COLO668 (cell line): ENCODE measurements at regions not wholly inside any gene's neighbourhood (a gene's known extent, or its start where the extent isn't known, plus 50 kb on each side); places are given as distances from the start of the nearest gene placed in this dataset.

Source experiments
- DNase-seq: peaks from one replicate; lab custom pipeline; 2025; ENCODE audit not compliant: unreplicated experiment; lab: John Stamatoyannopoulos, UW

GRCh38 chr9:121550041-121550440, 50.4 kb upstream of the GGTA1 start:
- no peak for DNase-seq

DNA sequence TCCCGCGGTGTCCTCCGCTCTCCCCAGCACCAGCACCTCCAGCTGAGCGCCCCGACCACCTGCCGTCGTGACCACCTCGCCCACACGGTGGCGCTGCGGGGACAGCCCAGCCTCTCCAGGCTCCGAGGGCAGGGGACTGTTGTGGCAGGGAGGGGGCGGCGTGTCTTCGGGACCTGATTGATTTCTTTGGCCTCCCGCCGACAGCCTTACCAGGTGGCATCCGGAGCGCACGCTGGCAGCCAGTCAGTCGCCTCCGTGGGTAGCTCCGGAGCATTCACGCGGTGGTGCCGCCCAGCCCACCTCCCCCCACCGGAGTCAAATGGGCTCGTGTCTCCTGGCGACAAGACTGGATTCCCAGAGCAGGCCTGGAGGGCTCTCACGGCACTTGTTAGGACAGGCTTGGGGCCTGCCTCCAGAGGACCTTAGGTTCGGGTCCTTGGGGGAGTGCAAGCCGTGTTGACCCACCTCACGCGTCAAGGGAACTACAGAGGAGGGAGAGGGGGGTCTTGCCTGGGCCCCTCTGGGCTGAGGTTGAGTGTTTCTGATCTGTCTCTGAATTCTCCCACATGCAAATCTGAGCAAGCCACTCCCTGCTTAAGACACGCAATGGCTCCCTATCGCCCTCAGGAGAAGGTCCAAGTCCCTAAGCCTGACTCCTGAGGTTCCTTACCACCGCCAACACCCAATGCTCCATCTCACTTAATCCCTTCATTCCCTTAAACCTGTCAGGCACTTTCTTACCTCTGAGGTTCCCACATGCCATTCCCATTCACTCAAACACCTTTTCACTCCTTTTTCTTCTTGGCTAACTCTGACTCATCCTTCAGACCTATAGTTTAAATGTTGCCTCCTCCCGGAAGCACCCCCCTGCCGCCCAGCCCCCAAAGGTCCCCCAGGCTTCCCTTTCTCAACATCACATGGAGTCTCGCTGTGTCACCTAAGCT, 51.2 kb upstream of the GGTA1 start:
- peak; percentile 64 for DNase-seq

- no peak for DNase-seq
These were observed 52.5 kb upstream of the GGTA1 start for GRCh38 chr9:121551985-121552753.

DNA sequence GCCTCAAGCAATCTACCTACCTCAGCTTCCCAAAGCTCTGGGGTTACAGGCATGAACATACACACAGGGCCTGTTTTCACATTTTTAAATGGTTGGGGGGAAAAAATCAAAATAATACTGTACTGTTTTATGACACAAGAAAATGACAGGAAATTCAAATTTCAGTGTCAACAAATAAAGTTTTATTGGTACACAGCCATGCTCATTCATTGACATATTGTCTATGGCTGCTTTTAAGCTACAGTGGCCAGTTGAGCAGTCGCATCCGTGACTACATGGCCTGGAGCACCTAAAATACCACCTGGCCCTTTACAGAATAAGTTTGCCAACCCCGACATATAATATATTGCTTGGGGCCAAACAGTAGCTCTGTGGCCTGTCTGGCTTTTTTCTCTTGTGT, 56.4 kb upstream of the GGTA1 start:
- DNase-seq: no peak

GRCh38 chr9:121556580-121556979, 56.9 kb upstream of the GGTA1 start:
- no peak for DNase-seq

- DNase-seq: no peak
These were observed 58.2 kb upstream of the GGTA1 start for GRCh38 chr9:121557581-121558447.

- DNase-seq: no peak
These were observed 58.8 kb upstream of the GGTA1 start for GRCh38 chr9:121558473-121558872.

GRCh38 chr9:121559183-121559582, 59.5 kb upstream of the GGTA1 start:
- DNase-seq: no peak

GRCh38 chr9:121560921-121561320, 61.3 kb upstream of the GGTA1 start:
- DNase-seq: no peak

DNA sequence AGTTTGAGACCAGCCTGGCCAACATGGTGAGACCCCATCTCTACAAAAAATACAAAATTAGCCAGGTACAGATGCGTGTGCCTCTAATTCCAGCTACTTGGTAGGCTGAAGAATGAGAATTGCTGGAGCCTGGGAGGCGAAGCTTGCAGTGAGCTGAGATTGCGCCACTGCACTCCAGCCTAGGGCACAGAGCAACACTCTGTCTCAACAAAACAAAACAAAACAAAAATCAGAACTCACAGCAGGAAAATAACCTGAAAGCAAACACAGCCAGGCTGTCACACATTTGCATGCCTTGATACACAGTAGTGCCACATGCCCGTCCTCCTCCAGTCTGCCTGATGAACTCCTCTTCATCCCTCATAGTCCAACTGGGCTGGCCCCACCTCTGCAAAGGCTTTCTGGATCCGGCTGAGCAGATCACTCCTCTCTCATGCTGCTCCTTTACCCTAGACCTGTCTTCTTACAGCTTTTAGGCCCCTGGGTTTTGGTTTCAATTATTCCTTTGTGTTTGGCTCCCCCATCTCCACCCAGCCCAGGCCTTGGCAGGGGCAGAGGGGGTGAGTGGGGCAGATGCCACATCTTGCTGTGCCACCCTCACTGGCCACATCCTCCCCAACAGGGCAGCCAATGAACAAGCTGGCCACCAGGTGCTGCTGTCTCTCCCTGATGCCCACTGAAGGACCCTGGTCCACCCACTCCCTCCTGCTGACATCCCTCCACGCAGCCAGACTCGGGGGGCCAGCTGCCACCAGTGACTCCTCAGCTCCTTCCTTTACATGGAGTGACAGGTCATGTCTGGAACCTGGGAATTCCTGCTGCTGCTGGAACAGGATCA, 62.0 kb upstream of the GGTA1 start:
- no peak for DNase-seq

- DNase-seq: no peak
These were observed 62.7 kb upstream of the GGTA1 start for GRCh38 chr9:121562301-121562700.

GRCh38 chr9:121563425-121563824, 63.8 kb upstream of the GGTA1 start:
- DNase-seq: no peak

DNA sequence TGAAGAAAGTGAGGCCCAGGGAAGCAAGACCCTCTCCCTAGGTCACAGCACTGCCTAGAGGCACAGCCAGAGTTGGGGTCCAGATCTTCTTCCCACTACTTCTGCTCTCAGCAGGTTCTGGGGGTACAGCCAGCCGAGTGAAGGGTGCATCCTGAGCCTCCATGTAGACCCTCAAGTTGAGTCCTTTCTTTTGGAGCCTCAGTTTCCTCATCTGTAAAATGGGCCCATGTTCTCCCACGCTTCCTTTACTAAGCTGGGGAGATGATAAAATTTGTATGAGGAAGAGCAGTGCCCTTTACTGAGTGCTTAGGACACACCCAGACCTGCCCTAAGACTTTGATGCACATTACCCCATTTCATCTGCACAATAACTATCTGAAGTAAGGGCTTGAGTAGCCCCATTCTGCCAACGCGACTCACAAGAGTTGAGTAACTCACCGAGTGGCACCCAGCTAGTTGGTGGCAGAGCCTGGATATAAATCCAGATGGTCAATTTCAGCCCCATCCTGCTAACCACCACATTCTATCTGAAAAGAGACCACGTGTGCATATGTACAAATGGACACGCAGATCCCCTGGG, 64.3 kb upstream of the GGTA1 start:
- DNase-seq: no peak

DNA sequence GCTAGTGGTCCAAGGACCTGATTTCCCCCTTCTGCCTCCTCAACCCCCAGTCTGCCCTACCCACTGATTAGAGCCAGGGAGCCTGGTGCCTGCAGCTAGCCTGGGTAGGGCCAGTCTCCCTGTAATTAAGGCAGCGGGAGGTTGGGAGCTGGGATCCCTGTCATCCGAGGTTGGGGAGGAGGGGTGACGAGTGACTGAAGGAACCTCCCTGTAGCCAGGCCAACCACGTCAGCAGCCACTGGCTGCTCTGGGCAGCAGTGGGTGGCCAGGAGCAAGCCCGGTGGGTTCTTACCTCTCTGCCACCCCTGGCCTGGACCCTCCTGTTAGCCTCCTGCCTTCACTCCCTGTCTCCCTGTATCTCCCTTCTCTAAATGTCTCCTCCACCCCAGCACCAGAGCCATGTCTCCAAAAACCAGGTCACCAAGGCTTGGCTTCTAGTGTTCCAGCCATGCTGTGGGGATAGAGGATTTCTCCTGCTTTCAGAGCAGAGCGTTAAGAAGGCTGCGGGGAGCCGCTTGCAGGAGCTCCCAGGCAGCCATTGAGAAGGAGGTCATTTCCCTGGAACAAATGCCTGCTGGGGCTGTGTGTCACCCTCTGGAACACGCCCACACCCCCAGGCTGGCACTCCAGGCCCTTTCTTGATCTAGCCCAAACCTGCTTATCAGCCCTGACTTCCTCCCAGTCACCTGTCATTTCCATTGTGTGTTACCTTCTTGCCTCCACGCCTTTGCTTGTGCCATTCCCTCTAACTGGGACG, 65.0 kb upstream of the GGTA1 start:
- peak; percentile 5 for DNase-seq

- DNase-seq: no peak
These were observed 67.1 kb upstream of the GGTA1 start for GRCh38 chr9:121566481-121567465.

- DNase-seq: no peak
These were observed 68.1 kb upstream of the GGTA1 start for GRCh38 chr9:121567500-121568342.
